ENCODE measurements at regions not wholly inside any gene's neighbourhood (a gene's known extent, or its start where the extent isn't known, plus 50 kb on each side); places are given as distances from the start of the nearest gene placed in this dataset.

- TF ChIP-seq CTCF (IDR thresholded peaks at IDR 0.05; ENCODE audit: insufficient read depth, low read length, poor library complexity, severe bottlenecking) (no peak), EZH2phosphoT487 (conservative IDR thresholded peaks at IDR 0.05; ENCODE audit: low read length) (no peak)
- H3K9ac ChIP-seq (ENCODE audit: low read length) = no peak overlapping the region
Observed at GRCh38 chr1:76010802-76011201, 63.7 kb upstream of the ST6GALNAC3 start.

GRCh38 chr1:76012341-76013205 lies 62.0 kb upstream of the ST6GALNAC3 start:
- Histone ChIP-seq H2AFZ (ENCODE audit: low read depth, low read length, severe bottlenecking) (no peak overlapping the region), H3K9me2 (replicated peaks; ENCODE audit: insufficient read depth, low read length) (no peaks in the 10 kb centered on the region; the same call in 1 of the 2 replicates), H3K4me2 (ENCODE audit: low read depth, low read length, poor library complexity, severe bottlenecking) (no peak overlapping the region), H3K4me3 (ENCODE audit: insufficient read depth, low read length, poor library complexity, severe bottlenecking) (no peak overlapping the region), H3F3A (ENCODE audit: insufficient read depth) (no peaks in the 10 kb centered on the region), H3K27ac (ENCODE audit: low read depth, low read length) (no peak overlapping the region), H3K9ac (ENCODE audit: low read length) (no peak overlapping the region), H4K20me1 (ENCODE audit: low read depth, low read length) (no peaks in the 10 kb centered on the region), H3K36me3 (ENCODE audit: low read length) (no peaks in the 10 kb centered on the region), H3K27me3 (ENCODE audit: low read length) (no peaks in the 10 kb centered on the region), H3K9me3 (ENCODE audit: insufficient read depth, low read length) (no peaks in the 10 kb centered on the region), H3K79me2 (ENCODE audit: insufficient read depth, low read length) (no peaks in the 10 kb centered on the region)
- TF ChIP-seq EZH2phosphoT487 (conservative IDR thresholded peaks at IDR 0.05; ENCODE audit: low read length) (no peak), CTCF (IDR thresholded peaks at IDR 0.05; ENCODE audit: insufficient read depth, low read length, poor library complexity, severe bottlenecking) (no peak)

More at GRCh38 chr1:76010802-76011201, 63.7 kb upstream of the ST6GALNAC3 start:
- no peaks in the 10 kb centered on the region for H3F3A ChIP-seq (ENCODE audit: insufficient read depth)
- no peaks in the 10 kb centered on the region for H3K79me2 ChIP-seq (ENCODE audit: insufficient read depth, low read length)
- no peak overlapping the region for H2AFZ ChIP-seq (ENCODE audit: low read depth, low read length, severe bottlenecking)
- H3K9me3 ChIP-seq (ENCODE audit: insufficient read depth, low read length) = no peaks in the 10 kb centered on the region
- no peak overlapping the region for H3K4me2 ChIP-seq (ENCODE audit: low read depth, low read length, poor library complexity, severe bottlenecking)
- H4K20me1 ChIP-seq (ENCODE audit: low read depth, low read length) = no peaks in the 10 kb centered on the region
- H3K27me3 ChIP-seq (ENCODE audit: low read length) = no peaks in the 10 kb centered on the region
- no peaks in the 10 kb centered on the region for H3K36me3 ChIP-seq (ENCODE audit: low read length)
- H3K27ac ChIP-seq (ENCODE audit: low read depth, low read length) = no peak overlapping the region
- H3K4me3 ChIP-seq (ENCODE audit: insufficient read depth, low read length, poor library complexity, severe bottlenecking) = no peak overlapping the region
- no peaks in the 10 kb centered on the region; the same call in 1 of the 2 replicates for H3K9me2 ChIP-seq (replicated peaks; ENCODE audit: insufficient read depth, low read length)

- TF ChIP-seq CTCF (IDR thresholded peaks at IDR 0.05; ENCODE audit: insufficient read depth, low read length, poor library complexity, severe bottlenecking) (no peak), EZH2phosphoT487 (conservative IDR thresholded peaks at IDR 0.05; ENCODE audit: low read length) (no peak)
- H3K4me3 ChIP-seq (ENCODE audit: insufficient read depth, low read length, poor library complexity, severe bottlenecking) = no peak overlapping the region
- no peak overlapping the region for H3K4me2 ChIP-seq (ENCODE audit: low read depth, low read length, poor library complexity, severe bottlenecking)
- no peak overlapping the region for H2AFZ ChIP-seq (ENCODE audit: low read depth, low read length, severe bottlenecking)
- no peak overlapping the region for H3K9ac ChIP-seq (ENCODE audit: low read length)
- H3K9me3 ChIP-seq (ENCODE audit: insufficient read depth, low read length) = no peaks in the 10 kb centered on the region
- H3K27ac ChIP-seq (ENCODE audit: low read depth, low read length) = no peak overlapping the region
- H3K79me2 ChIP-seq (ENCODE audit: insufficient read depth, low read length) = no peaks in the 10 kb centered on the region
- no peaks in the 10 kb centered on the region for H3F3A ChIP-seq (ENCODE audit: insufficient read depth)
- no peaks in the 10 kb centered on the region for H4K20me1 ChIP-seq (ENCODE audit: low read depth, low read length)
- H3K9me2 ChIP-seq (replicated peaks; ENCODE audit: insufficient read depth, low read length) = no peaks in the 10 kb centered on the region; the same call in 1 of the 2 replicates
- H3K36me3 ChIP-seq (ENCODE audit: low read length) = no peaks in the 10 kb centered on the region
- no peaks in the 10 kb centered on the region for H3K27me3 ChIP-seq (ENCODE audit: low read length)
Observed at GRCh38 chr1:76013206-76013581, 61.4 kb upstream of the ST6GALNAC3 start.
